IMR-90 (cell line): ENCODE measurements at regions not wholly inside any gene's neighbourhood (a gene's known extent, or its start where the extent isn't known, plus 50 kb on each side); places are given as distances from the start of the nearest gene placed in this dataset.
A peak's percentile ranks its signal among the peaks of the same experiment; 100 is the strongest.

Source experiments
- ATAC-seq: fragments of 200-7000 bp; cut with Tn5 transposase; 2 replicates; pipeline ENCODE4 v1.9.1; 2020; ENCODE audit warnings: low read depth, mild to moderate bottlenecking, moderate library complexity
- BruUV-seq: library from RNA; stranded (reverse); fragments of 400-500 nt; replicated peaks from 2 replicates; lab custom pipeline; 2021; lab: Mats Ljungman, UMichigan
- CTCF ChIA-PET: fragments of 300-600 bp; formaldehyde crosslinking; extraction: SDS; loops from one replicate; lab custom pipeline; 2021; ENCODE audit warnings: antibody characterized with exemption; lab: Yijun Ruan, JAX
- POLR2A ChIA-PET: fragments of 300-600 bp; sonication (Branson Sonifier 250); formaldehyde crosslinking; loops from one replicate; lab custom pipeline; 2022; ENCODE audit warnings: antibody characterized with exemption; ENCODE audit not compliant: unreplicated experiment; lab: Charles Lee
- DNase-seq: peaks from one replicate; pipeline ENCODE4 v3.0.0; 2013
- H2AFZ ChIP-seq: replicated peaks from 2 replicates; pipeline ENCODE3; 2013; ENCODE audit warnings: low read length, mild to moderate bottlenecking; ENCODE audit not compliant: poor library complexity
- H2AK5ac ChIP-seq: 2 replicates; pipeline ENCODE4 v1.6.1; 2013; ENCODE audit warnings: low read depth, low read length, inconsistent platforms
- H2AK9ac ChIP-seq: replicated peaks from 2 replicates; pipeline ENCODE3; 2013; ENCODE audit warnings: mild to moderate bottlenecking, low read depth, low read length, moderate library complexity; ENCODE audit not compliant: poor library complexity
- H2BK120ac ChIP-seq: 2 replicates; pipeline ENCODE4 v1.6.1; 2013; ENCODE audit warnings: low read depth, low read length, inconsistent platforms
- H2BK15ac ChIP-seq: 3 replicates; pipeline ENCODE4 v1.6.1; 2013; ENCODE audit warnings: low read depth, low read length, inconsistent platforms
- H2BK20ac ChIP-seq: 2 replicates; pipeline ENCODE4 v1.6.1; 2013; ENCODE audit warnings: low read depth, mild to moderate bottlenecking, inconsistent platforms, low read length, moderate library complexity
- H2BK5ac ChIP-seq: 2 replicates; pipeline ENCODE4 v1.6.1; 2013; ENCODE audit warnings: mild to moderate bottlenecking, low read depth, low read length, inconsistent platforms; ENCODE audit not compliant: poor library complexity, severe bottlenecking
- H3K14ac ChIP-seq: replicated peaks from 2 replicates; pipeline ENCODE4 v1.6.1; 2013; ENCODE audit warnings: low read depth, low read length, inconsistent platforms
- H3K18ac ChIP-seq: 2 replicates; pipeline ENCODE4 v1.6.1; 2013; ENCODE audit warnings: low read depth, low read length, control low read depth
- H3K23ac ChIP-seq: 2 replicates; pipeline ENCODE4 v1.6.1; 2013; ENCODE audit warnings: low read depth, low read length, inconsistent platforms
- H3K27ac ChIP-seq: 2 replicates; pipeline ENCODE4 v1.5.1; 2013; ENCODE audit warnings: mild to moderate bottlenecking, control low read depth, low read length; ENCODE audit not compliant: insufficient read depth
- H3K27me3 ChIP-seq: 2 replicates; pipeline ENCODE4 v1.6.1; 2013; ENCODE audit warnings: low read length; ENCODE audit not compliant: control insufficient read depth, insufficient read depth
- H3K36me3 ChIP-seq: 2 replicates; pipeline ENCODE4 v1.6.1; 2013; ENCODE audit warnings: low read length, mixed read lengths; ENCODE audit not compliant: control insufficient read depth, insufficient read depth
- H3K4ac ChIP-seq: 2 replicates; pipeline ENCODE4 v1.6.1; 2013; ENCODE audit warnings: low read depth, low read length, inconsistent platforms
- H3K4me1 ChIP-seq: 2 replicates; pipeline ENCODE4 v1.6.1; 2013; ENCODE audit warnings: low read length, mixed read lengths; ENCODE audit not compliant: control insufficient read depth, insufficient read depth
- H3K4me2 ChIP-seq: 2 replicates; pipeline ENCODE4 v1.6.1; 2013; ENCODE audit warnings: low read depth, mild to moderate bottlenecking, control low read depth, low read length, moderate library complexity
- H3K4me3 ChIP-seq: 2 replicates; pipeline ENCODE4 v1.5.1; 2013; ENCODE audit warnings: low read depth, mild to moderate bottlenecking, control low read depth, low read length, moderate library complexity; ENCODE audit not compliant: insufficient read depth
- H3K56ac ChIP-seq: 2 replicates; pipeline ENCODE4 v1.6.1; 2013; ENCODE audit warnings: low read length, inconsistent platforms; ENCODE audit not compliant: insufficient read depth; ENCODE audit errors: extremely low read depth
- H3K79me1 ChIP-seq, 2 experiments: 2 replicates each; pipeline ENCODE4 v1.6.1; 2013; ENCODE audit warnings: low read length in 2 of 2, inconsistent platforms in 1 of 2, low read depth in 1 of 2
- H3K9ac ChIP-seq: 2 replicates; pipeline ENCODE4 v1.6.1; 2013; ENCODE audit warnings: low read depth, low read length, control low read depth
- H3K9me1 ChIP-seq: 2 replicates; pipeline ENCODE4 v1.6.1; 2013; ENCODE audit warnings: low read length, inconsistent platforms; ENCODE audit not compliant: insufficient read depth
- H3K9me3 ChIP-seq: 2 replicates; pipeline ENCODE4 v1.6.1; 2013; ENCODE audit warnings: low read length; ENCODE audit not compliant: control insufficient read depth, insufficient read depth
- H4K20me1 ChIP-seq: 2 replicates; pipeline ENCODE4 v1.6.1; 2013; ENCODE audit warnings: low read length, inconsistent platforms; ENCODE audit not compliant: insufficient read depth
- H4K5ac ChIP-seq: 2 replicates; pipeline ENCODE4 v1.6.1; 2013; ENCODE audit warnings: mild to moderate bottlenecking, low read depth, low read length, control low read depth
- H4K8ac ChIP-seq, 2 experiments: 2 replicates each; pipeline ENCODE4 v1.6.1; 2013; ENCODE audit warnings: low read depth in 2 of 2, low read length in 2 of 2, control low read depth in 1 of 2, inconsistent platforms in 1 of 2
- H4K91ac ChIP-seq: 2 replicates; pipeline ENCODE4 v1.6.1; 2013; ENCODE audit warnings: low read depth, low read length, inconsistent platforms; ENCODE audit not compliant: insufficient read depth
- CTCF ChIP-seq: conservative IDR thresholded peaks from 2 replicates; pipeline ENCODE4 v1.5.1; 2012; ENCODE audit warnings: mild to moderate bottlenecking, low read depth, low read length, improper control_type of control experiment
- MAFK ChIP-seq: IDR thresholded peaks from 2 replicates; pipeline ENCODE4 v1.6.1; 2012; ENCODE audit warnings: low read depth, low read length, improper control_type of control experiment
- MXI1 ChIP-seq: IDR thresholded peaks from 2 replicates; pipeline ENCODE4 v1.6.1; 2012; ENCODE audit warnings: low read depth, mild to moderate bottlenecking, low read length, moderate library complexity, borderline replicate concordance
- WGBS, 2 experiments: methylation state at CpG; one replicate each; pipeline versions ENCODE4 v1.1.5 to v1.1.7; 2013; ENCODE audit warnings: missing lambda C conversion rate in 2 of 2; ENCODE audit not compliant: insufficient read length in 1 of 2; ENCODE audit errors: extremely low coverage in 2 of 2; 5-methylcytosine and 5-hydroxymethylcytosine counted together
- dilution Hi-C: fragments of 300-500 bp; cut with HindIII; formaldehyde crosslinking; loops from one replicate; pipeline ENCODE4 v1.14.3; 2018; ENCODE audit warnings: low sequenced_read_pairs; ENCODE audit not compliant: unreplicated experiment
- in situ Hi-C: fragments of 300-500 bp; cut with MboI; formaldehyde crosslinking; loops from 3 replicates; pipeline ENCODE4 v1.14.3; 2019; ENCODE audit warnings: low sequenced_read_pairs, inconsistent platforms, mixed read lengths
- intact Hi-C: fragments of 100-400 bp; cut with micrococcal nuclease; formaldehyde crosslinking; loops from 2 replicates; pipeline ENCODE4 v1.10.0; 2022

DNA sequence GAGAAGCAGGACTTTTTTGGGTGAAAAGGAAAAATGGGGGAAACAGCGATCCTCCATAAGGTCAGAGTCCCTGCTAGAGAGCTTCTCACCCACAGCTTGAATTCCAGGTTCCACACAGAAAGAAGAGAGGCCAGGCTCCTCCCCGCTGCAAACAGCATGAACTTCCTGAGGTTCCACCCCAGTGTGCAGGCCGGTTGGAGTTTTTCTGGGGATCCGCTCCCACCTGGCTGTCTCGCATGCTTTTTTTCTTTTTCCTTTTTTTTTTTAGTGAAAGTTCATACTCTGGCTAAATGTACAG lies 595.1 kb upstream of the ZP4 start:
- Histone ChIP-seq H4K8ac (no peak overlapping the region; a peak in 1 of 4 replicates), H3K56ac (no peak overlapping the region), H3K4ac (peak overlapping the region; percentile 61; the same call in 1 of the 2 replicates), H4K91ac (no peak overlapping the region; the same call in 1 of the 2 replicates), H3K4me1 (peaks cover 2% of the 10 kb centered on the region; the same call in 1 of the 2 replicates), H3K9me1 (no peaks in the 10 kb centered on the region), H3K23ac (no peak overlapping the region), H4K20me1 (no peaks in the 10 kb centered on the region), H2BK15ac (no peak overlapping the region), H3K4me3 (no peak overlapping the region), H3K9ac (no peak overlapping the region; the same call in 1 of the 2 replicates), H3K18ac (no peak overlapping the region; the same call in 1 of the 2 replicates), H2AFZ (peak overlapping the region; percentile 13), H2BK20ac (0 out of 2 replicates have a peak overlapping the region, but pooled peaks have one; percentile 7), H2AK5ac (no peak overlapping the region), H3K14ac (no peak overlapping the region), H2BK120ac (0 out of 2 replicates have a peak overlapping the region, but pooled peaks have one; percentile 10), H3K27me3 (no peaks in the 10 kb centered on the region), H3K4me2 (no peak overlapping the region), H3K9me3 (no peaks in the 10 kb centered on the region), H4K5ac (no peak overlapping the region), H3K79me1 (no peaks in the 10 kb centered on the region), H2AK9ac (peak overlapping the region; percentile 25), H3K27ac (peak overlapping the region; percentile 53; the same call in 1 of the 2 replicates), H3K36me3 (no peaks in the 10 kb centered on the region), H2BK5ac (no peak overlapping the region)
- POLR2A ChIA-PET = no interaction called here
- intact Hi-C loops = no loop called here
- in situ Hi-C loops = no loop called here
- ATAC-seq (0 out of 2 replicates have a peak, but pooled peaks have one; percentile 33), DNase-seq (no peak)
- dilution Hi-C loops = no loop called here
- BruUV-seq = no TSS peak
- CTCF ChIA-PET = no interaction called here
- WGBS, 2 experiments = 100% methylated on average over 1 of the region's 5 CpGs; no CpG with 5 or more reads in 1 of the 2 experiments
- no peak for TF ChIP-seq CTCF
- no peak for TF ChIP-seq MAFK
- TF ChIP-seq MXI1 = no peak
